HG03159 (cell line): ENCODE measurements at regions not wholly inside any gene's neighbourhood (a gene's known extent, or its start where the extent isn't known, plus 50 kb on each side); places are given as distances from the start of the nearest gene placed in this dataset.
"Not testable (repeated sequence)": the region's sequence is repeated elsewhere in the genome, so short reads cannot be mapped to it uniquely, and the experiment has no call there.

ENCODE experiments used
- ATAC-seq: cut with Tn5 transposase; IDR thresholded peaks from one replicate; pipeline ENCODE4 v1.9.1; 2021; ENCODE audit warnings: mild to moderate bottlenecking, moderate library complexity; ENCODE audit not compliant: unreplicated experiment

- no peak for ATAC-seq
These were observed 363.4 kb upstream of the GCFC2 start for GRCh38 chr2:76073992-76074604.

GRCh38 chr2:76050196-76050595 is 339.5 kb upstream of the GCFC2 start:
- no peak for ATAC-seq

GRCh38 chr2:76044701-76045100 is 334.0 kb upstream of the GCFC2 start:
- no peak for ATAC-seq

- no peak for ATAC-seq
These were observed 328.8 kb upstream of the GCFC2 start for GRCh38 chr2:76039505-76039904.

- ATAC-seq = no peak
These were observed 317.0 kb upstream of the GCFC2 start for GRCh38 chr2:76027761-76028160.

GRCh38 chr2:76019128-76019527 is 308.4 kb upstream of the GCFC2 start:
- no peak for ATAC-seq

GRCh38 chr2:76009484-76009883 is 298.8 kb upstream of the GCFC2 start:
- no peak for ATAC-seq

- ATAC-seq = no peak
These were observed 297.4 kb upstream of the GCFC2 start for GRCh38 chr2:76008001-76008702.

- no peak for ATAC-seq
These were observed 289.7 kb upstream of the GCFC2 start for GRCh38 chr2:76000425-76000824.

- no peak for ATAC-seq
These were observed 287.7 kb upstream of the GCFC2 start for GRCh38 chr2:75998451-75998850.

GRCh38 chr2:75994759-75995158 is 284.0 kb upstream of the GCFC2 start:
- ATAC-seq = no peak

- not testable (repeated sequence) for ATAC-seq
These were observed 277.9 kb upstream of the GCFC2 start for GRCh38 chr2:75988622-75989021.

- ATAC-seq = no peak
These were observed 275.9 kb upstream of the GCFC2 start for GRCh38 chr2:75986617-75987016.

GRCh38 chr2:75982719-75983118 is 272.0 kb upstream of the GCFC2 start:
- no peak for ATAC-seq

- no peak for ATAC-seq
These were observed 253.9 kb upstream of the GCFC2 start for GRCh38 chr2:75964646-75965045.

GRCh38 chr2:75960472-75961009 is 249.8 kb upstream of the GCFC2 start:
- ATAC-seq = no peak

- ATAC-seq = no peak
These were observed 249.2 kb upstream of the GCFC2 start for GRCh38 chr2:75959724-75960471.

- no peak for ATAC-seq
These were observed 244.0 kb upstream of the GCFC2 start for GRCh38 chr2:75954761-75955160.

- no peak for ATAC-seq
These were observed 241.5 kb upstream of the GCFC2 start for GRCh38 chr2:75952173-75952572.

GRCh38 chr2:75949385-75950030 is 238.8 kb upstream of the GCFC2 start:
- no peak for ATAC-seq

GRCh38 chr2:75936311-75936710 is 225.6 kb upstream of the GCFC2 start:
- no peak for ATAC-seq
